COLO829 (cell line): ENCODE measurements at regions not wholly inside any gene's neighbourhood (a gene's known extent, or its start where the extent isn't known, plus 50 kb on each side); places are given as distances from the start of the nearest gene placed in this dataset.
A peak's percentile ranks its signal among the peaks of the same experiment; 100 is the strongest.

Source experiments
- DNase-seq: peaks from one replicate; pipeline ENCODE4 v3.0.0; 2012; ENCODE audit warnings: low spot score

DNA sequence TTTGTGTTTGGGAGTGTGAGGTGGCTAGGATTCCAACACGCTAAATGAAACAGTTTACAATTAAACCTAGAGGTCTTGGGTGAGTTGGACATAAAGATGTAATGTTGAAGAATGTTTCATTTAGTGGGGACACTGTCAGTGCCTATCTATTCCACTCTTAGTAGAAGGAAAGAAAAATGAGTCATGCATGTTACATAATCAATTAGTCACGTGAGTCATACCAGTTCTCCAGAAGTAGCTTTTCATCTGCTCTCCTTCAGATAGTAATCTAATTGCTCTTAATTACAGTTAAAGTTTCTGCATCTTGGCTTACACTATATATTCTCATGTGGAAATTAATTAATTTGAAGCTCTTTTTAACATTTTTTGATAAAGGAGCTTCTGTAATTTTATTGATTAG is 115.7 kb upstream of the P2RY1 start:
- DNase-seq, result peak; percentile 92

DNA sequence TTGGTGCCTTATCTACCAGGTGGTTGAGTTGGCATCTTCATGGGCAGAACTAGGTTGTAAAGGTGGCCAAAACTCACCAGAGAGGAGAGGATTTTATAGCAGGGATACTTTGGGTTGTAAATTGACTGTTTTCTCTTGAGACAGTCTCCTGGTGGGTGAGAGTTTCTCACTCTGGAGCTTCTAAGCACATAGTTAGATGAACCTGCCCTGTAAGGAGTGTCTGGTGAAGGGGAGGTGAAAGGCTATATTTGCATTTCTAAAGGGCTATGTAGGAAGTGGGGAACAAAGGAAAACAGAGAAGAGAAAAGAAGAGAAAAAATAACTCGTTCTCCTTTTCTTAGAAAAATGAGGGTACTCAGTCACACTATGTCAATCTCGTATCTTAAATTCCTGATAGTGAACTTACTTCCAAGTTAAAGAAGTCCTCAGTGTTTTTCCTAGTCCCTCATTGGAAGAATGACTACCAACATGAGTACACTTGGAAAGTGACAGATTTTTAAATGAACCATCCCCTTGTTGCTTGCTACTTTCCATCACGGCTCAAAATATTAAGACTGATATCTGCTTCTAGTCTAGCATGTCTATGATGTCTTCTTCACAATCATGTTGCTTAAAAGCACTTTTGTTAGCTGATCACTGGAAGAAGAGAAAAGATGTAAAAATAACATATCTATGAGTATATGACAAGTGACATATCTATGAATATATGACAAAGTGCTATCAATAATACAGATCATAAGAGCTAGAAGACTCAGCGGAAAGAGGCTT is 113.8 kb upstream of the P2RY1 start:
- no peak for DNase-seq

DNA sequence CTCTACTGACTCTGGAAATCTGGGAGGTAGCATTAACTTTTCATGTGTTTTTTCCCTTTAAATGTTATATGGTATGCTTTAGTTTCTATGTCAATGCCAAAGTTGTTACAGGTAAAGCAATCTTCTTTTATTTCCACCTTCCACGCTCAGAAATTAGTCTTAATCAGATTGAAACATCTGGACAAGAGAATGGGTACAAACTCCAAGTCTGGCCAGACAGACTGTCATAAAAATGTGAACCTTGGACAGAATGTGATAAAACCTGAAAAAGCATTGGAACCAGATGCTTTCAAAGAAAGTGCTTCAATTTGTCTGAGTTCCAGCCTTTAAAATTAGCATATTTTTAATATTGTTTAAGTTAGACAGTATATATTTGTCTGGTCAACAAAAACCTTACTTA is 110.7 kb upstream of the P2RY1 start:
- no peak for DNase-seq

DNA sequence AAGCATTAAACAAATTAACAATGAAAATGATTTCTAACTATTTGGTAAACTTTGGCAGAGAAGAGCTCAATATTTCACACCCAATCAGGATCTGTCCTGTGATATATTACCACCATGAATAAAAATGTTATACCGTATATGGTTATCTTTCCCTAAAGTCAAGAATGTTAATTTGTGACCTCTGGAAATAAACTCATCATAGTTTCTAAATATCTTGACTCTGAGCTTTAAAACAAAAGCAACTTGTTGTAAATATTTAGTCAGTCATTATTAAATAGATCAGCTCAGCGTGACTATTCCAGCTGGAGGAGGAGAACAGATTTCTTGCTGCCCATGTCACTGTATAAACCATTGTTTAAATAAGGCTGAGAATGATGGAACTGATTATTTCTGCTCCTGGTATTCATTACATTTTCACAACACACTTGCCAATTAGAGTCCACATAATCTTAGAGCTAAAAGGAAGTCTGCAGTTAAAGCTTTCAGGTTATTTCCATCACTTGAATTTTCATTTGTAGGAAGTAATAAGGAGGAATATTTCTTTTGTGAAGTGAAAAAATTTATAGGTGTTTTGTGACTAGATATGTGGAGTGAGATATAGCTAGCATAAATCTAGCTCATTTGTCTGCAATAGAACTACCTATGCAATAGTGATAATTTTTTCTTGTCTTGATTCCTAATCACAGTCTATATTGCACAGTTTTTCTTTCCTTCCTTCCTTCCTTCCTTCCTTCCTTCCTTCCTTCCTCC is 106.5 kb upstream of the P2RY1 start:
- peak; percentile 21 for DNase-seq

DNA sequence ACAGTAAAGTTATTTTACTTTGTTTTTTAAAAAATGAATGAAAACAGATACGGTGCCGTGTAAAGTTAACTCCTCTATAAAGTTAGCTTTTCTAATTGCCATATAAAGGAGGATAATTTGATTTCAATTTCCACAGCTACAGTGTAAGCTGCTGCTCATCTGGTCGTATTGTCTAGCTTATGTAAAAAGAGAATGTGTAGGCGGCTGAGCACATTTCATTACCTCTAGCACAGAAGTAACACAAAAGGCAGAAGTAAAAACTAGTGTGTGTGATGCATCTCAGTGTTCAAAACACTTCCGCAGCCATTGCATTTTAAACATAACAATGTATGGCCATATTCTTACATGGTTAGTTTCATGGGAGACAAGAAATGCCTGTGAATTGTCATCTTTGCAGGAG is 105.0 kb upstream of the P2RY1 start:
- DNase-seq, result no peak

DNA sequence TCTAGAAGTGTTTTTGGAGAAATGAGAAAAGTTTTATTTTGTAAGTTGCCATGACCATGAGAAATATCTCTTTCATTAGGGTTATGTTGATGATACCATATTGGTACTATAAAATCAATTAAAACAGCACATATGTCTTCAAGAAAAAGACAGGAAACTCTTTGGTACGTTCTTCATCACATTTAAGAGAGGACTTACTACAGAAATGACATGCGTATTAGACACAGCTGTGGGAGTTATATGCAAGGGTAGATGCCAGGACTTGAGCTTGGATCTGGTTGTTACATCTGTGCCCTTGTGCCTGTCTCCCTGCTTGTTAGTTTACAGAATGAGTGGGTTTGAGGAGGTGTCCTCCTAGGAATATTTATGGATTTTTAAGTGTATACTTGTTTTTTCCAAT is 103.4 kb upstream of the P2RY1 start:
- no peak for DNase-seq

DNA sequence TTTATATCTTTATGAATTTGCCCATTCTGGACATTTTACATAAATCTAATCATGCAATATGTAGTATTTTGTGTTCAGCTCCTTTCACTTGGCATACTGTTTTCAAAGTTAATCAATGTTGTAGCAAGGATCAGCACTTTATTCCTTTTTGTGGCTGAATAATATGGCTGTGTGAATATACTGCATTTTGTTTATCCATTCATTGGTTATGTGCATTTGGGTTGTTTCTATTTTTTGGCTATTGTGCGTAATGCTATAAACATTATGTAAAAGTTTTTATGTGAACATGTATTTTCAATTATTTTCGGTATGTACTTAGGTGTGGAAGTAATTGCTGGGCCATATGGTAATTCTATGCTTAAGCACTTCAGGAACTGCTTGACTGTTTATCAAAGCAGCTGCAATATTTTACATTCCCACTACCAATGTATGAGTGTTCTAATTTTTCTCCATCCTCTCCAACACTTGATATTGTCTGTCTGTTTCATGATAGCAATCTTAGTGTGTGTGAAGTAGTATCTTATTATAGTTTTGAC is 101.3 kb upstream of the P2RY1 start:
- DNase-seq, result no peak

DNA sequence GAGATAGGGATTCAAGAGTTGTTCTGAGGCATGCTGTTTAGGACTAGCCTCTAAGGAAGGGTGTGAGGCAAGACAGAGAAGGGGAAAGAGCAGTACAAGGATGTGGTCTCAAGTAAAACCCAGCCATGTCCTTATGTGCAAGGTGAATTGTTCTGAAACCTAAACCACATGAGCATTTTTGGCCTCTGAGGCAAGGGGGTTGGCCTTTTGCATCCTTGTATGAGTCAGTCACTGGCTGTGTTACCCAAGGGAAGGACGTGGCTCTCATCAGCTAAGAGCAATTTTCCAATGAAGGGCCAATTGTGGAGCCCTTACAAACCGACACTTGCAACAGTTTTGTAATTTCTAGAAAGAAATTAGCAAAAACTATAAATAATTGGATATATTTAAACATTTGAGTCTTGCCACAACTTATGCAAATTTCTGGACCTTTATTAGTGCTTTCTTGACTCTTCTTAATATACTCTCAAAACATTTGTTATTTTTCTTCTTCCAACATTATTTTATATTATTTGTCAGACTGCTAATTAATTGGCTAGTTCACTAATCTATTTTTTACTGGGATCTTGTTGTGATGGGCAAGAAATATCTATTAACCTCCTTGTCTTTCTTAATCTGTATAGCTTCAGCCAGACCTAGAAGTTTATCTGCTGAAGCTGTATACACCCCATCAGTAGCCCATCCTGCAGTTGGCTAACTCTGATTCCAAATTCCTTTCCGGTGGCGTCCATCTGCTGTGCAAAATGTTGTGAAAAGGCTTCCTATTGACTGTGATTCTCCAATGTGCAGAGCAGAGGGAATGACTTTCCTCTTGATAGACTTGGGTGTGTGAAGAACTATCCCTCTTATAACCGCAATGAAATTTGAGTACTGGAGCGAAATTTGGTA is 97.7 kb upstream of the P2RY1 start:
- DNase-seq, result peak; percentile 50

DNA sequence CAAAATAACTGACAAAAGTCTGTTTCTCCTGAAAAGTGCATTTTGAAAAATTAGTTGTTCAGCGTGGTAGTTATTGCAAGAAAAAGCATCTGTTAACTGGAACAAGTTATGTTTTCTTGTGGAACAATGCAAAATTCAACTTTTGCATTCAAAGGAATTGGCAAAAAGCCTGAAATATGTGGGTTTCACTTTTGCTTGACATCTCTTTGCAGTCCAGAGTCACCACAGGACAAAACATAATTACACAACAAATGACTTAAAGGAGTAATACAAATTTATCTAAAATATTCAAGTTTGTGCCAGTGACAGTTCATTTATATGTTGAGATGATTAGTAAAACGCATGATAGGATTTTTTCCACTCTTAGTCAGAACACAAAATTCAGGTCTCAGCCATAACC is 96.3 kb upstream of the P2RY1 start:
- DNase-seq, result no peak

DNA sequence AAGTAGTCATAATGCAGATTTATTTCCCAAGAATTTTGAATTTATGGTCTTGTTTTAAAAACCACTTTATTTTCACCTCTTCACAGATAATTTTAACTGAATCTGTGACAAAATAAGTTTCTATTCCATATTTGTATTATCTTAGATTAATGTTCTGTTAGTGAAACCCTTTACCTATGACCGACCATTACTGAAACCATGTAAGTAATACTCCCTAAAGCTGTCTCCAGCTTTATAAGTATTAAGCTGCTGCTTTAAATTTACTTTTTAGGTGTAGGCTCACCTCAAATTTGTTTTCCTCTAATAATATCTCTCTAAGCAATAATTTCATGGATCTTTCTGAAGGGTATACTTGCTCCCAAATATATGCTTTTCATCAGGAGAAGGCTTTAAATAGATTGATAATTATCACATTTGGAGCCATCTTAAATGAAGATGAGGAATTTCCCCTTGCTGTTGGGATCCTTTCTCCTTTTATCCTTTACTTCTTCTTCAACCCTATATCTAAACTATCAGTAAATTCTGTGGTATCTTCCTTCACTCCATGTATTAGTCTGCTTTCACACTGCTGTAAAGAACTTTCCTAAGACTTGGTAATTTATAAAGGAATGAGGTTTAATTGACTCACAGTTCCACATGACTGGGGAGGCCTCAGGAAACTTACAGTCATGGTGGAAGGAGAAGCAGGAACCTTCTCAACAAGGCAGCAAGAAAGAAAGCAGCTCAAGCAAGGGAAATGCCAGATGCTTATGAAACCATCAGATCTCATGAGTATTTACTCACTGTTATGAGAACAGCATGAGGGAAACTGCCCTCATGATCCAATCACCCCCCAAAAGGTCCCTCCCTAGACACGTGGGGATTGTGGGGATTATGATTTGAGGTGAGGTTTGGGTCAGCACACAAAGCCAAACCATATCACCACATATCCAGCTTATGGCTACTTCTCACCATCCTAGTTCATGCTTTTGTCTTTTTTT is 92.3 kb upstream of the P2RY1 start:
- no peak for DNase-seq

DNA sequence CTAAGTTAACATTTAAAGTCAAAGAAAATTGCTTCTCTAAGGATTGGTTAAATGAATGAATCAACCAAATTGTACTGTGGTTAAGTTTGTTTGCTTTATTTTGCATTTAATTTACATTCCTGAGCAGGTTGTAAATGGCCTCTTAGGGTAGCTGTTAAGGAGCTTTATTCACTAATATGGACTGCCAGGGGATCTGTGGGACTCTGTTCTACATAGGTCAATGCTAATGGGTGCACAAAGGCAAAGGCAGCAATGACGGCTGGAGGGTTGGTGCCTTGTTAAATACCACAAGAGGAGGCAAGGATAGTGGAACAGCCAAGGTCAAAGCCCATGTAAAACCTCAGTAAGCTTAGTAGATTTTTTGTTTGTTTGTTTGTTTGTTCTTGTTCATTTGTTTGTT is 89.3 kb upstream of the P2RY1 start:
- DNase-seq, result no peak

DNA sequence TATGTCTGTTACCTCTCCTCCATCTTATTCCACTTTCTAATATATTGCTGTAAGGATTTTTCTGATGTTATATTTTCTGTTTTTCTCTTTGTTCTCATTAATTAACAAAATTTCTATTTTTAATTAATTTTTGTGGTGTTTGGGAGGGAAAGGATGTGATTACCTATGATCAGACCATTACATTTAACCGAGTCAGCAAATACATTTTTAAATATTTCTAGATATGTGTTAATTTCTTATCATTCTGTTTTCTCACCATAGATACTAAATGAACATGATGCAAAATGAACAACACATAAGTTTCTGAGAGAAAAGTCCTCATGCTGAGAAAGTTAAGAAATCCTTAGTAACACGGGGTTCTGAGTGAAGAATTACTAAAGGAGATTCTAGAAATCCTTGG is 80.6 kb upstream of the P2RY1 start:
- DNase-seq, result no peak

DNA sequence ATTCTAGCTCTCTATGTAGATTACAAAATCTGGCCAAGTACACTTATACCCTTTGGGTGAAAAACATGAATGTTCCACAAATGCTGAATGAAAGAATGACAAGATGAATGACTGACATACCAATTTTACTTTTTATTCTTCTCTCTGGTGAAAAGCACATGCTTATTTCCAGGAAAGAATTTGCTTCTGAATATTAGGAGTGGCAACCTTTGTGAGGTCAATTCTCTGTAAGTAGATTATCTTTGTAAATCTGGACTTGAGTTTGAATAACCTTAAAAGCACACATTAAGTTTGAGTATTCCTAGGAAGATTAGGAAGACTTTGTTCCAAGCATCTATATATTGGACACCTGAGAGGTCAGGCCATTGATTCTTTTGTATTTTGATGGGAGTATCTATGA is 78.1 kb upstream of the P2RY1 start:
- no peak for DNase-seq

DNA sequence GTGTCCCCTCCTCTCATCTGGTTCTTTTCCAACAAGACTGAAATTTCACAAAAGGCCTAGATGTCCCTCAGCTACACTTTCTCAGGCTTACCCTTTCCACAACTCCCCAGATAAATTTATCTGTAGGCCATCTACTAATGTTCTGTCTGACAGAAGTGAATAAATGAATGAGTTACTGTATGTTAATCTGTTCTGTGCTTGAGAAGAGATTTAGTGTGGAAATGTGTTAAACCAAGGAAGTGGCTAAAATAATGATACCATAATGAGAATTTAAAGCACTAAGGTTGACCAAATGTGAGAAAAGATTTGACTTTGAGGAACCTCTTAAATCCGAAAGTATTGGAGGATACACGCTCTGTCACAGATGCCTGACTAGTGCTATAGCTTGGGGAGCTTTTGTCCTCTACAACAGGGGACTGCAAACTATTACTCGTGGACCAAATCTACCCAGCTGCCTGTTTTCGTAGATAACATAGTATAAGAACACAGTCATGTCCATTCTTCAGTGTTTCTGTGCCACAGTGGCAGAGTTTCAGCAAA is 74.8 kb upstream of the P2RY1 start:
- DNase-seq, result no peak

DNA sequence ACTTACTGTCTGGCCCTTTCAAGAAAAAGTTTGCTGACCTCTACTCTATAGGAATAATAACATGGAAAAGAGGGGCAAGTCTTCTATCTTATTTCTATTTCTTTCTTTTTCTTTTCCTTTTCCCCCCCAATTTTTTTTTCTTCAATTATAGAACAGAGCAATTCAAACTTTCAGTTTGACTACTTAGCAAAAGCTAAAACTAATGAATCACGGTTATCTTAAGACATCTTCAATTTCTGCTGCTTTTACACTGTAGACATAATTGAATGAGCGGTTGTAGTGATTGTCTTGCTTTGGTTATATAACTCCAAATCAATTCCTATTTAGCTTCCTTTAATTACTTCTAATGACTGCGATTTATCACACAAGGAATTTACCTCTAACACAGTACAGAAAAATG is 74.3 kb upstream of the P2RY1 start:
- no peak for DNase-seq

DNA sequence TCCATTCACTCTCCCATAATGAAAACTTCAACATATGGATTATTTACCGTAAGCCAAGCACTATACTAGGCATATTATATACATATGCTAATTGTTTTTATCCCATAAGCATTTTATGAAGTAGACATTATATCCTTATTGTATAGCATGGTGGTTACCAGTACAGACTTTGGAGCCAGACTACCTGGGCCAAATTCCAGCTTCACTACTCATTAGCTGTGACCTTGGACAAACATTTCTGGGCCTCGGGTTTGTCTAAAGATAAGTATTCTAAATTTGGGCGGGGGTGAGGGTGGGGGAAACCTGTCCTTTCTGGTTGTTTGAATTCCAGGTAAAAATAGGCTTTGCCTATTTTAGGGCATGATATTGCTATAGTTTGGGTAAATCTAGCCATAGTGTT is 66.5 kb upstream of the P2RY1 start:
- no peak for DNase-seq

DNA sequence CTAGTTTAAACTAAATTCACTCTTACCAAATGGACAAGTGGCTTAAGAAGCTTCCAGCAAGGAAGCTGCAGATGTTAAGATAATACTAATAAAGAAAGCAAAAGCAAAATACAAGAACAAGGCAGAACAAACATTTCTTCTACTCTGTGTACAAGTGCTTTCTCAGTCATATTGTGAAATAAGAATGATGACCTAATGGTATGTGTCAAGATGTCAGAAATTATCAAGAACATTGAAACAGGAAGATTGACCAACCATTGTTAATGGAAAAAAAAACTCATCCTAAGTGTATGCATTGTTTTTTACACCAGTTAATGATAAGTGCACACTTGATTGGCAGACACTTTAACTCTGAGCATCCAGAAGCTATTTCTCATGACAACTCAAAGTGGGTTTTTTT is 65.4 kb upstream of the P2RY1 start:
- DNase-seq, result no peak

DNA sequence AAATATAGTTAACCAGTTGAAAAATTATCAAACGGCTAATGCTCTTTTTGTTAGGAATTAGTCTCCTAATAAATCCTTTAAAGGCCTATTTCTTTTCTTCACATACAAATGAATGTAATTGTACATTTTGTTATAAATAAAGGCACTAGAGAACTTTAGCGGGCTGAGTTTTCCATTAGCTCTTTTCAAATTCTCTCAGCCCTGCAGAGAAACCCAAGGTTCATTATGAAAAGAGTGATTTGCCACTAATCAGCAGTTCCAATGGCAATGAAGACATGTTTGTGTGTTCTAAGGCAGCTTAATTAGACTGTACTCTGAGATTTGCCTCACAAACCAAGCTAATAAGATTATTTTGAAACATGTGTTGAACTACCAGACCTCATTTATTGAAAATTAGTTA is 64.6 kb upstream of the P2RY1 start:
- no peak for DNase-seq

DNA sequence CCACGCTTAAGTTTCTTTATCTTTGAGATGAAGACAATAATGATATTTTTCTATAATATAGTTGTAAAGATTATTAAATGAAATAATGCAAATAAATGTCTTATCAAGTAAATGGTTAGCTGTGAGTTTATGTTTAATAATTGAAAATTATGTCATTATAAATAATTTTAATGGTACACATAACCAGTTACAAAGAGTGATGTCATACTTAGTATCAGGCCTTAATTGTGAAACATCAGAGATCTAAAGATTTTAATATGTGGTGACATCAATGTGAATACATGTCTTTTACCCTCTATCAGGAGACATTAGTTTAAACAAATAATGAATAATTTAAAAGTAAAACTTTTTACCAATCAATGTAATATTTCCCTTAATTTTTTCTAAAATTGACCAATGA is 63.8 kb upstream of the P2RY1 start:
- no peak for DNase-seq

DNA sequence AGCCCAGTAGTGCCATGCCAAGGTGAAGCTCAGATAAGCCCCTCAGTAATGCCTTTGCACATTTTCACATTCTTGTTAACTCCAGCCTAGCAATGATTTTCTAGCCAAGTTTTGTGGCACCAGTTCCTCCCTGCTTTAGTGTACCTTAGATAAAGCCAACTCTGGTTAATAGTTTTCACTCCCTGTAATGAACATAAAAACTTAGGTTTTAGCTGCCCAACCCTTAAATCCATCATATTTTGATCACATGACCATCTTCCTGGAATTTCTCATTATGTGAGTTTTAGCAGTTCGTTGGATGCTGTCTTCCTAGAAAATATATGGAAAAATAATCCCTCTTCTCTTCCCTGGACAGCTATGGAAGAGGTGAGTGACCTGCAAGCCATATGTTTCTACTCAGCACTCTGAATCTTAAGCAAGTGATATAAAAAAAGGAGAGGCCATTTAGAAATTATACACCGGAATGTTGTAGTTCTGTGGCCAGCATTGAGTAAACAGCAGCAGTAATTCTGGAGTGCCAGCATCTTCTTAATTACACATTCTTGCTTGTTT is 62.2 kb upstream of the P2RY1 start:
- DNase-seq, result no peak

DNA sequence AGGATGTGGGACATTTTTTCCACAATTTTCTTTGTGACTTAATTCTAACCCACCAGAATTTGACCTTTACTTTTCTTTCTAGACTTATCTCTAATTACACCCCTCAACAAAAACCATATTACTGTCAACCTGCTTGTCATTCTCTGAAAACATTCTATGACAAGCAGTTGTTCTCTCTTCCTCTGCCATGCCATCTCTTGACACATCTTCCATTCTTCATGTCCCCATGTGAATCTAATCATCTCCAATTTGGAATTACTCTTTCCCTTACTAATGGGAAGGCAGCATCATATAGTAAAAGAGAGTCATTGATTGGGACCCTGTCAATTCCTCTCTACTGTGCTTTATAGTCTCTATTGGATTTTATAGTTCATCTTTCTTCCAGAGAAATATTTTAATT is 61.3 kb upstream of the P2RY1 start:
- no peak for DNase-seq
